ENCODE measurements at regions not wholly inside any gene's neighbourhood (a gene's known extent, or its start where the extent isn't known, plus 50 kb on each side); places are given as distances from the start of the nearest gene placed in this dataset.

- no peak for TF ChIP-seq CTCF (IDR thresholded peaks at IDR 0.05; ENCODE audit: borderline replicate concordance, control extremely low read depth, extremely low read depth, insufficient read depth, missing control alignments)
- in situ Hi-C loops (cut with MboI; ENCODE audit: low sequenced_read_pairs, unreplicated experiment): loop anchor here (25.0 kb wide), 1 partner anchor 599 kb away; no protein-coding TSS in a partner anchor
- no peak for DNase-seq (ENCODE audit: low spot score)
These were observed 827.7 kb downstream of the MAFB start for GRCh38 chr20:39861381-39861780.

GRCh38 chr20:39857835-39858234, 831.2 kb downstream of the MAFB start:
- no peak for DNase-seq (ENCODE audit: low spot score)
- in situ Hi-C loops (cut with MboI; ENCODE audit: low sequenced_read_pairs, unreplicated experiment): loop anchor here (25.0 kb wide), 1 partner anchor 596 kb away; no protein-coding TSS in a partner anchor
- no peak for TF ChIP-seq CTCF (IDR thresholded peaks at IDR 0.05; ENCODE audit: borderline replicate concordance, control extremely low read depth, extremely low read depth, insufficient read depth, missing control alignments)

GRCh38 chr20:39857187-39857586, 831.8 kb downstream of the MAFB start:
- TF ChIP-seq CTCF (IDR thresholded peaks at IDR 0.05; ENCODE audit: borderline replicate concordance, control extremely low read depth, extremely low read depth, insufficient read depth, missing control alignments): no peak
- DNase-seq (ENCODE audit: low spot score): no peak
- in situ Hi-C loops (cut with MboI; ENCODE audit: low sequenced_read_pairs, unreplicated experiment): loop anchor here (25.0 kb wide), 1 partner anchor 595 kb away; no protein-coding TSS in a partner anchor

GRCh38 chr20:39855799-39856198, 833.2 kb downstream of the MAFB start:
- no peak for TF ChIP-seq CTCF (IDR thresholded peaks at IDR 0.05; ENCODE audit: borderline replicate concordance, control extremely low read depth, extremely low read depth, insufficient read depth, missing control alignments)
- DNase-seq (ENCODE audit: low spot score): no peak
- in situ Hi-C loops (cut with MboI; ENCODE audit: low sequenced_read_pairs, unreplicated experiment): loop anchor here (25.0 kb wide), 1 partner anchor 593 kb away; no protein-coding TSS in a partner anchor

GRCh38 chr20:39855056-39855455, 834.0 kb downstream of the MAFB start:
- TF ChIP-seq CTCF (IDR thresholded peaks at IDR 0.05; ENCODE audit: borderline replicate concordance, control extremely low read depth, extremely low read depth, insufficient read depth, missing control alignments): no peak
- in situ Hi-C loops (cut with MboI; ENCODE audit: low sequenced_read_pairs, unreplicated experiment): loop anchor here (25.0 kb wide), 1 partner anchor 593 kb away; no protein-coding TSS in a partner anchor
- DNase-seq (ENCODE audit: low spot score): no peak

GRCh38 chr20:39853636-39854035, 835.4 kb downstream of the MAFB start:
- no peak for TF ChIP-seq CTCF (IDR thresholded peaks at IDR 0.05; ENCODE audit: borderline replicate concordance, control extremely low read depth, extremely low read depth, insufficient read depth, missing control alignments)
- DNase-seq (ENCODE audit: low spot score): no peak
- in situ Hi-C loops (cut with MboI; ENCODE audit: low sequenced_read_pairs, unreplicated experiment): loop anchor here (25.0 kb wide), 1 partner anchor 591 kb away; no protein-coding TSS in a partner anchor
